ENCODE measurements at regions not wholly inside any gene's neighbourhood (a gene's known extent, or its start where the extent isn't known, plus 50 kb on each side); places are given as distances from the start of the nearest gene placed in this dataset.

DNA sequence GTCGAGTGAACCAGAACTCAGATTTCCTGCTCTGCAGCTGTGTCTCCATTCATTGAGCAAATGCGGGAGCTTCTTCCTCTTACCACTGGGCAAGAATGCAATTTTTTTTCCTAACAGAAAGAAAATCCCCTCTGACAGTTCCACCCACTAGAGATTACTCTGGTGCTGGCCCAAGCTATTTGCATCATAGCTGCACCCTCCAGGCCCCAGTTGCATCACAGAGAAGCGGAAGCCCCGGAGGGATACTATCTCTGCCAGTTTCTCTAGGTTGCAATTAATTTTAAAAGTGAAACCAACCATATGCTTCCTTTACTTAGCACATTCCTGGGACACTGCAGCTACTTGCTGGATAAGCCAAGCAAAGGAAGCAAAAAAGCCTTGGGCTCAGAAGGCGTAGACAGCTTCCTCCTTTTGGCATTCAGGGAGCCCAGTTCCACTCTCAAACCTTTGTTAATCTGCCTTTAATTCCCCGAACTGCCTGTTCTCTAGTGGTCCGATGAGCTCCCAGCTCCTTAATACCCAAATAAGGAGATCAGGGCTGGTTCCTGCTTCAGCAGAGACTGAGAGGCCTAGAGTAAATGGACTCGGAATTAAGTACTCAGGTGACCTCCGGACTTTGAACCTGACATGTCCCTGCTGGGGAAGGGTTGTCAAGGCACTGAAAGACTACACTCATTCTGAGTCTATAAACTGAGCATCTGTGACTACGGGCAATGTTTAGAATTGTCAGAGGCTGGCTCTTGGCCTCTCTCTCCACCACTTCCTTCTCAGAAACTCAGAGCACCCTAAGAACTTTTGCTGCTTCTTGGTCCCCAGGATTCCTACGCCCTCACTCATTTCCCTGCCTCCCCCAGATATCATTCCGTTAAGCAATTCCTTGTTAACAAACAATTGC lies 72.5 kb upstream of the TNFSF18 start:
- H3K18ac ChIP-seq (ENCODE audit: insufficient read length, low read depth, low read length) = peak overlapping the region; percentile 76
- H3K79me1 ChIP-seq (ENCODE audit: insufficient read depth, low read depth, low read length, poor library complexity, severe bottlenecking) = no peaks in the 10 kb centered on the region
- H2BK120ac ChIP-seq (ENCODE audit: low read depth, low read length, poor library complexity, severe bottlenecking) = peak overlapping the region; percentile 95
- H3K56ac ChIP-seq (ENCODE audit: insufficient read length, low read depth, low read length) = no peak overlapping the region
- H3K27ac Mint-ChIP-seq = peak overlapping the region; percentile 84 to 93 (median 86)
- no peaks in the 10 kb centered on the region for H3K23me2 ChIP-seq (ENCODE audit: insufficient read length, low read depth, low read length, poor library complexity, severe bottlenecking)
- peak overlapping the region; percentile 43 for H3K27ac ChIP-seq (ENCODE audit: insufficient read length, low read depth, low read length)
- H4K5ac ChIP-seq (ENCODE audit: insufficient read length, low read depth, low read length) = no peak overlapping the region
- H3K27me3 Mint-ChIP-seq (ENCODE audit: low read depth) = no peaks in the 10 kb centered on the region
- H3K79me2 ChIP-seq (ENCODE audit: insufficient read depth, low read length) = no peaks in the 10 kb centered on the region
- H3K9ac ChIP-seq (ENCODE audit: extremely low read depth, insufficient read length, low read length) = no peak overlapping the region
- H3T11ph ChIP-seq (ENCODE audit: low read length) = no peak overlapping the region
- peak overlapping the region; percentile 49 for H2AFZ ChIP-seq (ENCODE audit: low read length)
- H4K8ac ChIP-seq (replicated peaks; ENCODE audit: insufficient read length, low read depth, low read length) = no peak overlapping the region
- H3K4me3 Mint-ChIP-seq = peak overlapping the region; percentile 7 to 28; a peak in 2 of 5 replicates
- no peak overlapping the region for H2BK20ac ChIP-seq (ENCODE audit: low read depth, low read length, poor library complexity, severe bottlenecking)
- no peak overlapping the region for H3K23ac ChIP-seq (ENCODE audit: insufficient read length, low read depth, low read length)
- no peak overlapping the region for H2BK5ac ChIP-seq (ENCODE audit: insufficient read length, low read length)
- no peak overlapping the region for H2BK15ac ChIP-seq (ENCODE audit: low read depth, low read length)
- H4K91ac ChIP-seq (ENCODE audit: insufficient read length, low read depth, low read length) = no peak overlapping the region
- WGBS (ENCODE audit: extremely low coverage, insufficient read length, low lambda C conversion rate) = no CpG with 5 or more reads among the region's 12 CpGs
- no peaks in the 10 kb centered on the region for H3K27me3 ChIP-seq (ENCODE audit: insufficient read depth, low read length)
- H3K9me3 ChIP-seq (ENCODE audit: control insufficient read depth, low read depth, low read length) = no peaks in the 10 kb centered on the region
- no peak overlapping the region for H3K4me2 ChIP-seq (ENCODE audit: insufficient read depth, insufficient read length, low read length)
- H3K9me3 Mint-ChIP-seq = no peaks in the 10 kb centered on the region
- no peak overlapping the region; the same call in 1 of the 2 replicates for H3K14ac ChIP-seq (ENCODE audit: insufficient read depth, low read length)
- H4K20me1 ChIP-seq (ENCODE audit: control insufficient read depth, insufficient read depth, insufficient read length) = no peaks in the 10 kb centered on the region
- TF ChIP-seq, protein P1, sequence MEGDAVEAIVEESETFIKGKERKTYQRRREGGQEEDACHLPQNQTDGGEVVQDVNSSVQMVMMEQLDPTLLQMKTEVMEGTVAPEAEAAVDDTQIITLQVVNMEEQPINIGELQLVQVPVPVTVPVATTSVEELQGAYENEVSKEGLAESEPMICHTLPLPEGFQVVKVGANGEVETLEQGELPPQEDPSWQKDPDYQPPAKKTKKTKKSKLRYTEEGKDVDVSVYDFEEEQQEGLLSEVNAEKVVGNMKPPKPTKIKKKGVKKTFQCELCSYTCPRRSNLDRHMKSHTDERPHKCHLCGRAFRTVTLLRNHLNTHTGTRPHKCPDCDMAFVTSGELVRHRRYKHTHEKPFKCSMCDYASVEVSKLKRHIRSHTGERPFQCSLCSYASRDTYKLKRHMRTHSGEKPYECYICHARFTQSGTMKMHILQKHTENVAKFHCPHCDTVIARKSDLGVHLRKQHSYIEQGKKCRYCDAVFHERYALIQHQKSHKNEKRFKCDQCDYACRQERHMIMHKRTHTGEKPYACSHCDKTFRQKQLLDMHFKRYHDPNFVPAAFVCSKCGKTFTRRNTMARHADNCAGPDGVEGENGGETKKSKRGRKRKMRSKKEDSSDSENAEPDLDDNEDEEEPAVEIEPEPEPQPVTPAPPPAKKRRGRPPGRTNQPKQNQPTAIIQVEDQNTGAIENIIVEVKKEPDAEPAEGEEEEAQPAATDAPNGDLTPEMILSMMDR (conservative IDR thresholded peaks at IDR 0.05) = no peak
- H3K36me3 Mint-ChIP-seq (ENCODE audit: insufficient read depth in 1 of 3, low read depth in 3 of 3) = no peaks in the 10 kb centered on the region
- H2BK12ac ChIP-seq (ENCODE audit: insufficient read length, low read depth, low read length) = no peak overlapping the region
- peak; percentile 58 for DNase-seq
- H3K4me1 ChIP-seq (ENCODE audit: insufficient read depth, low read length) = peaks cover 6% of the 10 kb centered on the region; the same call in 1 of the 2 replicates
- peaks cover 30 to 33% of the 10 kb centered on the region in 2 experiments for H3K4me1 Mint-ChIP-seq
- H3K4ac ChIP-seq (ENCODE audit: low read depth, low read length) = no peak overlapping the region
- no peak overlapping the region for H2AK5ac ChIP-seq (ENCODE audit: insufficient read length, low read length)

All from H9 (cell line).